H1 (cell line): ENCODE measurements at regions not wholly inside any gene's neighbourhood (a gene's known extent, or its start where the extent isn't known, plus 50 kb on each side); places are given as distances from the start of the nearest gene placed in this dataset.

Experiments
- CTCF ChIA-PET: fragments of 300-600 bp; sonication (Branson Sonifier 250); formaldehyde crosslinking; loops from one replicate; lab custom pipeline; 2021; ENCODE audit not compliant: partially characterized antibody; lab: Charles Lee
- POLR2A ChIA-PET: fragments of 300-600 bp; sonication (Branson Sonifier 250); formaldehyde crosslinking; loops from one replicate; lab custom pipeline; 2021; ENCODE audit warnings: inconsistent platforms; ENCODE audit not compliant: partially characterized antibody; lab: Charles Lee
- DNase-seq, 2 experiments: peaks; one replicate each; pipeline versions ENCODE4 v3.0.0 to v3.0.0-alpha.2; 2010 to 2022; ENCODE audit warnings: low spot score in 2 of 2, low read depth in 1 of 2, mixed read lengths in 1 of 2
- FAIRE-seq: peaks from 2 replicates; lab custom pipeline; 2011; peaks lifted over from hg19 to GRCh38; lab: Jason Lieb, UNC
- H2AFZ ChIP-seq: 2 replicates; pipeline ENCODE4 v1.8.1; 2012; ENCODE audit warnings: low read length, inconsistent platforms
- H2AK5ac ChIP-seq: 2 replicates; pipeline ENCODE4 v1.6.1; 2013; ENCODE audit warnings: low read depth, low read length
- H2BK120ac ChIP-seq: replicated peaks from 2 replicates; pipeline ENCODE3; 2013; ENCODE audit warnings: low read depth, low read length, inconsistent platforms
- H2BK12ac ChIP-seq: 2 replicates; pipeline ENCODE4 v1.6.1; 2013; ENCODE audit warnings: low read depth, low read length
- H2BK15ac ChIP-seq: 2 replicates; pipeline ENCODE4 v1.6.1; 2013; ENCODE audit warnings: low read length
- H2BK20ac ChIP-seq: 2 replicates; pipeline ENCODE4 v1.6.1; 2013; ENCODE audit warnings: low read length
- H2BK5ac ChIP-seq: 2 replicates; pipeline ENCODE4 v1.6.1; 2013; ENCODE audit warnings: low read depth, low read length
- H3K14ac ChIP-seq: 2 replicates; pipeline ENCODE4 v1.6.1; 2013; ENCODE audit warnings: inconsistent platforms; ENCODE audit not compliant: insufficient read length
- H3K18ac ChIP-seq: 2 replicates; pipeline ENCODE4 v1.6.1; 2013; ENCODE audit warnings: low read length; ENCODE audit errors: extremely low read depth
- H3K23ac ChIP-seq: 2 replicates; pipeline ENCODE4 v1.6.1; 2013; ENCODE audit warnings: inconsistent platforms; ENCODE audit not compliant: insufficient read length
- H3K23me2 ChIP-seq: 2 replicates; pipeline ENCODE4 v1.6.1; 2013; ENCODE audit warnings: low read depth, low read length
- H3K27ac ChIP-seq: 2 replicates; pipeline ENCODE4 v1.6.1; 2011; ENCODE audit warnings: low read depth, low read length, inconsistent platforms
- H3K27me3 ChIP-seq, 4 experiments: replicated peaks in 1 of 4; 1 replicate in 1 of 4; 2 replicates in 3 of 4; pipeline versions ENCODE4 v1.6.1 to v1.8.1; 2011 to 2013; ENCODE audit warnings: low read length in 3 of 4, mild to moderate bottlenecking in 3 of 4, inconsistent platforms in 2 of 4, mixed read lengths in 2 of 4, moderate library complexity in 1 of 4; ENCODE audit not compliant: control insufficient read depth in 3 of 4, insufficient read depth in 3 of 4; ENCODE audit errors: extremely low read depth in 1 of 4
- H3K36me3 ChIP-seq, 4 experiments: 2 replicates each; pipeline versions ENCODE4 v1.6.1 to v1.8.1; 2011 to 2013; ENCODE audit warnings: mild to moderate bottlenecking in 4 of 4, low read length in 3 of 4, moderate library complexity in 2 of 4, control low read depth in 1 of 4, inconsistent platforms in 1 of 4; ENCODE audit not compliant: insufficient read depth in 4 of 4, control insufficient read depth in 2 of 4
- H3K4ac ChIP-seq: replicated peaks from 2 replicates; pipeline ENCODE3; 2013; ENCODE audit warnings: low read length, low read depth, mixed read lengths, inconsistent platforms; ENCODE audit not compliant: insufficient read length
- H3K4me1 ChIP-seq, 4 experiments: replicated peaks in 1 of 4; 1 replicate in 1 of 4; 2 replicates in 3 of 4; pipeline versions ENCODE4 v1.6.1 to v1.8.1; 2011 to 2013; ENCODE audit warnings: low read length in 3 of 4, inconsistent platforms in 2 of 4, mixed read lengths in 1 of 4; ENCODE audit not compliant: insufficient read depth in 4 of 4, control insufficient read depth in 3 of 4
- H3K4me2 ChIP-seq, 2 experiments: 2 replicates each; pipeline versions ENCODE4 v1.6.1 to v1.8.1; 2011 to 2013; ENCODE audit warnings: low read depth in 2 of 2, low read length in 2 of 2, control low read depth in 1 of 2, inconsistent platforms in 1 of 2, mild to moderate bottlenecking in 1 of 2; ENCODE audit not compliant: insufficient read depth in 1 of 2
- H3K4me3 ChIP-seq, 4 experiments: fragments of 200-600, 300-600 bp in 1 of 4; sonication (generic), shearing (Covaris generic), sonication (Bioruptor Twin) in 1 of 4; 2 replicates each; pipeline versions ENCODE4 v1.5.1 to v1.8.1; 2011 to 2016; ENCODE audit warnings: low read length in 4 of 4, low read depth in 3 of 4, control low read depth in 2 of 4, inconsistent platforms in 2 of 4, mild to moderate bottlenecking in 2 of 4, mixed read lengths in 1 of 4, moderate library complexity in 1 of 4; ENCODE audit not compliant: insufficient read depth in 2 of 4; ENCODE audit errors: extremely low read depth in 1 of 4
- H3K56ac ChIP-seq: replicated peaks from 2 replicates; pipeline ENCODE3; 2013; ENCODE audit warnings: low read depth, mild to moderate bottlenecking, mixed read lengths, low read length, inconsistent platforms; ENCODE audit not compliant: insufficient read length
- H3K79me1 ChIP-seq: 2 replicates; pipeline ENCODE4 v1.6.1; 2013; ENCODE audit warnings: low read depth, low read length, control low read depth
- H3K79me2 ChIP-seq, 2 experiments: 2 replicates each; pipeline versions ENCODE4 v1.6.1 to v1.8.1; 2012 to 2013; ENCODE audit warnings: low read length in 2 of 2, mild to moderate bottlenecking in 2 of 2, inconsistent platforms in 1 of 2; ENCODE audit not compliant: insufficient read depth in 2 of 2, control insufficient read depth in 1 of 2
- H3K9ac ChIP-seq, 4 experiments: replicated peaks in 1 of 4; 1 replicate in 1 of 4; 2 replicates in 3 of 4; pipeline versions ENCODE4 v1.6.1 to v1.8.1; 2011 to 2013; ENCODE audit warnings: low read depth in 3 of 4, low read length in 3 of 4, control low read depth in 2 of 4, mild to moderate bottlenecking in 2 of 4, moderate library complexity in 2 of 4, inconsistent platforms in 1 of 4; ENCODE audit errors: extremely low read depth in 1 of 4
- H3K9me3 ChIP-seq, 2 experiments: 2 replicates each; pipeline versions ENCODE4 v1.6.1 to v1.8.1; 2012 to 2013; ENCODE audit warnings: mild to moderate bottlenecking in 2 of 2, moderate library complexity in 2 of 2, control low read depth in 1 of 2, inconsistent platforms in 1 of 2, low read depth in 1 of 2, low read length in 1 of 2, mixed read lengths in 1 of 2; ENCODE audit not compliant: insufficient read depth in 2 of 2
- H4K20me1 ChIP-seq, 2 experiments: replicated peaks in 1 of 2; 2 replicates each; pipeline versions ENCODE3 to v1.8.1; 2011 to 2013; ENCODE audit warnings: inconsistent platforms in 2 of 2, low read length in 2 of 2, mild to moderate bottlenecking in 1 of 2; ENCODE audit not compliant: insufficient read depth in 2 of 2, control insufficient read depth in 1 of 2
- H4K5ac ChIP-seq: 2 replicates; pipeline ENCODE4 v1.6.1; 2013; ENCODE audit warnings: low read length, low read depth, mixed read lengths, inconsistent platforms; ENCODE audit not compliant: insufficient read length
- H4K8ac ChIP-seq: 2 replicates; pipeline ENCODE4 v1.8.0; 2013; ENCODE audit warnings: mild to moderate bottlenecking, moderate library complexity, low read length, inconsistent platforms; ENCODE audit not compliant: insufficient read depth; ENCODE audit errors: extremely low read depth
- H4K91ac ChIP-seq: replicated peaks from 2 replicates; pipeline ENCODE3; 2013; ENCODE audit warnings: low read length, mixed read lengths, inconsistent platforms; ENCODE audit not compliant: insufficient read length
- KDM1A ChIP-seq: fragments of 200-600, 300-600 bp; sonication (generic); IDR thresholded peaks from 2 replicates; pipeline ENCODE4 v1.7.1; 2016; ENCODE audit warnings: mild to moderate bottlenecking, low read length, borderline replicate concordance
- PHF8 ChIP-seq: fragments of 200-600 bp; sonication (generic); conservative IDR thresholded peaks from 2 replicates; pipeline ENCODE4 v1.7.1; 2012; ENCODE audit warnings: low read depth, mild to moderate bottlenecking, inconsistent platforms, low read length, moderate library complexity
- WGBS, 2 experiments: shearing (Covaris generic) in 1 of 2; methylation state at CpG; one replicate each; pipeline versions ENCODE4 v1.1.6 to v1.1.7; 2013 to 2015; ENCODE audit warnings: low lambda C conversion rate in 2 of 2, mixed read lengths in 2 of 2, inconsistent platforms in 1 of 2, low coverage in 1 of 2, missing lambda C conversion rate in 1 of 2; ENCODE audit not compliant: insufficient replicate concordance in 2 of 2, insufficient coverage in 1 of 2, insufficient read length in 1 of 2; ENCODE audit errors: extremely low coverage in 1 of 2, missing lambda C conversion rate in 1 of 2; 5-methylcytosine and 5-hydroxymethylcytosine counted together

DNA sequence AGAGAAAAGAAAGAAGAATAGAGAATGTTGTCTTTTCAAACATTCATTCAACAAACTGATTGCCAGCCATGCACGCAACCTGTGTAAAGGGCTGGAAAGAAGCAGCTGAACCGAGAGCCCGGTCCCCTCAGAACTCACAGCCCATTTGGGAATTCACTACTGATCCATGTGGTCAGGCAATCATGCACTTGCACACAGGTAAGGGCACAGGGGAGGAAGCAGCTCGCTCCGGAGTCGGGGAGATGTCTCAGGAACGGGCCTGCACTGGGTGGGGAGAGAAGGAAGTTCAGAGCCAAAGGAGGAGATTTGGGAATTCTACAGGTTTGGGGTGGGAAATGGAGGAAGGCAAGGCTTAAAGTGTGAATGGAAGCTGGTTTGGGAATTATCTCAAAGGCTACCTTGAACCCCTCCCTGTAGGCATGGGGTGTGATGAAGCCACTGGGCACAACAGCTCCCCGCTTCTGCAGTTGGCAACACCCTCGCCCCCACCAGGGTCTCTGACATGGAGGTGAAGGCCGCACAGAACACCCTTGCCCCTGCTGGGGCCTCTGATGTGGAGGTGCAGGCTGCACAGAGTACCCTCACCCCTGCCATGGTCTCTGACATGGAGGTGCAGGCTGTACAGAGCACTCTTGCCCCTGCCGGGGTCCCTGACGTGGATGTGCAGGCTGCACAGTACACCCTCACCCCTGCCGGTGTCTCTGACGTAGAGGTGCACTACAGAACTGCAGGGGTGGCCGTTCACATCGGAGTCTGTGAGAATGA, 194.4 kb upstream of the RNF32 start:
- no peak for TF ChIP-seq PHF8
- TF ChIP-seq KDM1A, result no peak
- Histone ChIP-seq H3K18ac (no peak overlapping the region), H3K4me3 (no peak overlapping the region), H4K91ac (no peak overlapping the region), H3K4me2 (no peak overlapping the region), H2AFZ (no peak overlapping the region), H3K23ac (no peak overlapping the region), H3K27me3 (no peaks in the 10 kb centered on the region), H3K56ac (no peak overlapping the region), H2BK15ac (no peak overlapping the region), H3K79me1 (no peaks in the 10 kb centered on the region), H3K4me1 (peaks cover 0 to 4% (median under 1%) of the 10 kb centered on the region in 4 experiments; a peak in 1 of 7 replicates), H3K9me3 (no peaks in the 10 kb centered on the region; a peak in 1 of 4 replicates), H2BK120ac (no peak overlapping the region), H2BK12ac (no peak overlapping the region), H3K36me3 (no peaks in the 10 kb centered on the region; a peak in 1 of 8 replicates), H4K20me1 (peaks cover 0 to 5% of the 10 kb centered on the region in 2 experiments), H4K8ac (peak overlapping the region; percentile 58; the same call in 1 of the 2 replicates), H3K27ac (no peak overlapping the region), H3K4ac (no peak overlapping the region), H3K79me2 (no peaks in the 10 kb centered on the region), H2BK5ac (no peak overlapping the region), H2BK20ac (no peak overlapping the region), H2AK5ac (no peak overlapping the region), H4K5ac (no peak overlapping the region), H3K14ac (no peak overlapping the region), H3K9ac (no peak overlapping the region), H3K23me2 (peaks cover 10% of the 10 kb centered on the region; the same call in 1 of the 2 replicates)
- 85% methylated on average over 16 of the region's 16 CpGs; no CpG with 5 or more reads in 1 of the 2 experiments for WGBS, 2 experiments
- DNase-seq (no peak), FAIRE-seq (no peak)
- POLR2A ChIA-PET, result no interaction called here
- CTCF ChIA-PET, result no interaction called here
